DOHH2 (cell line): ENCODE measurements at regions not wholly inside any gene's neighbourhood (a gene's known extent, or its start where the extent isn't known, plus 50 kb on each side); places are given as distances from the start of the nearest gene placed in this dataset.

ENCODE experiments used
- H3F3A ChIP-seq: fragments of 200-600 bp; sonication (generic), shearing (Covaris generic); 2 replicates; pipeline ENCODE4 v1.6.0; 2016; ENCODE audit warnings: antibody characterized with exemption, mild to moderate bottlenecking; ENCODE audit not compliant: control insufficient read depth, insufficient read depth
- H3K27ac ChIP-seq: fragments of 200-600 bp; sonication (generic); 2 replicates; pipeline ENCODE4 v1.5.1; 2014; ENCODE audit warnings: low read depth, mild to moderate bottlenecking, low read length, moderate library complexity
- H3K27me3 ChIP-seq: fragments of 200-600 bp; sonication (generic); 2 replicates; pipeline ENCODE4 v1.6.1; 2014; ENCODE audit warnings: mild to moderate bottlenecking, low read length, mixed read lengths; ENCODE audit not compliant: control insufficient read depth
- H3K36me3 ChIP-seq: fragments of 200-600 bp; sonication (generic); 2 replicates; pipeline ENCODE4 v1.6.1; 2014; ENCODE audit warnings: mild to moderate bottlenecking, low read length, moderate library complexity, mixed read lengths; ENCODE audit not compliant: control insufficient read depth
- H3K4me1 ChIP-seq: fragments of 200-600 bp; sonication (generic); 2 replicates; pipeline ENCODE4 v1.6.1; 2014; ENCODE audit warnings: mild to moderate bottlenecking, low read length, mixed read lengths; ENCODE audit not compliant: control insufficient read depth
- H3K4me2 ChIP-seq: fragments of 200-600 bp; sonication (generic); 2 replicates; pipeline ENCODE4 v1.6.0; 2014; ENCODE audit warnings: mild to moderate bottlenecking, low read length, moderate library complexity
- H3K4me3 ChIP-seq: fragments of 200-600 bp; sonication (generic); 2 replicates; pipeline ENCODE4 v1.5.1; 2014; ENCODE audit warnings: mild to moderate bottlenecking, low read length, mixed read lengths
- H3K79me2 ChIP-seq: fragments of 200-600 bp; sonication (generic); 2 replicates; pipeline ENCODE4 v1.6.1; 2014; ENCODE audit warnings: mild to moderate bottlenecking, low read length, mixed read lengths; ENCODE audit not compliant: control insufficient read depth
- H3K9me2 ChIP-seq: fragments of 200-600 bp; sonication (generic); replicated peaks from 2 replicates; pipeline ENCODE4 v1.6.1; 2014; ENCODE audit warnings: mild to moderate bottlenecking, low read length, mixed read lengths; ENCODE audit not compliant: control insufficient read depth
- H3K9me3 ChIP-seq: fragments of 200-600 bp; sonication (generic); 2 replicates; pipeline ENCODE4 v1.6.1; 2014; ENCODE audit warnings: antibody characterized with exemption, low read length, mixed read lengths; ENCODE audit not compliant: control insufficient read depth, insufficient read depth
- H4K20me1 ChIP-seq: fragments of 200-600 bp; sonication (generic); 2 replicates; pipeline ENCODE4 v1.6.0; 2014; ENCODE audit warnings: low read depth, mild to moderate bottlenecking, antibody characterized with exemption, low read length, moderate library complexity; ENCODE audit not compliant: control insufficient read depth, insufficient read depth
- EZH2phosphoT487 ChIP-seq: fragments of 200-600 bp; sonication (generic); IDR thresholded peaks from 2 replicates; pipeline ENCODE4 v1.6.1; 2017; ENCODE audit warnings: borderline replicate concordance, mild to moderate bottlenecking, antibody characterized with exemption, low read length, moderate library complexity, mixed read lengths
- TF ChIP-seq, protein P1 (sequence below): fragments of 200-600 bp; sonication (generic); IDR thresholded peaks from one replicate; pipeline ENCODE4 v1.5.1; 2014; ENCODE audit warnings: antibody characterized with exemption, mild to moderate bottlenecking, low read depth, low read length; ENCODE audit not compliant: poor library complexity, severe bottlenecking

DNA sequence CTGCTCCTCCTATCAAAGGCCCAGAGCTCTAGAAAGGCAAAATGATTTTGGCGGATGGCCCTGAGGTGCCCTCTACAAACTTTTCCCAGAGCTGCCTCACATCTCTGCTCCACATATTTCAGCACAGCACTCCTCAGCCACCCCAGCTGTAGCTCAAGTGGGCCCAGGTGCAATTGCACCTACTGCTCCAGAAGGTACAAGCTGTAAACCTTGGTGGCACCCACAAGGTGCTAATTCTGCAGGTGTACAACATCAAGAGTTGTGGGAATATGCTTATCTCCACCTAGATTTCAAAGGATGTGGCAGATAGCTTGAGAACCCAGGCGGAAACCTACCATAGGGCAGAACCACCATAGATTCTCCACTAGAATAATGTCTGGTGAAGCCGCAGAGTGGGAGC, 432.2 kb downstream of the TMEM232 start:
- Histone ChIP-seq H3K79me2 (no peaks in the 10 kb centered on the region), H3K9me3 (no peaks in the 10 kb centered on the region), H3F3A (no peaks in the 10 kb centered on the region), H3K4me2 (no peak overlapping the region), H3K27ac (no peak overlapping the region), H3K9me2 (no peaks in the 10 kb centered on the region), H3K4me1 (no peaks in the 10 kb centered on the region), H3K4me3 (no peak overlapping the region), H3K36me3 (no peaks in the 10 kb centered on the region), H4K20me1 (no peaks in the 10 kb centered on the region), H3K27me3 (no peaks in the 10 kb centered on the region)
- TF ChIP-seq, protein P1, sequence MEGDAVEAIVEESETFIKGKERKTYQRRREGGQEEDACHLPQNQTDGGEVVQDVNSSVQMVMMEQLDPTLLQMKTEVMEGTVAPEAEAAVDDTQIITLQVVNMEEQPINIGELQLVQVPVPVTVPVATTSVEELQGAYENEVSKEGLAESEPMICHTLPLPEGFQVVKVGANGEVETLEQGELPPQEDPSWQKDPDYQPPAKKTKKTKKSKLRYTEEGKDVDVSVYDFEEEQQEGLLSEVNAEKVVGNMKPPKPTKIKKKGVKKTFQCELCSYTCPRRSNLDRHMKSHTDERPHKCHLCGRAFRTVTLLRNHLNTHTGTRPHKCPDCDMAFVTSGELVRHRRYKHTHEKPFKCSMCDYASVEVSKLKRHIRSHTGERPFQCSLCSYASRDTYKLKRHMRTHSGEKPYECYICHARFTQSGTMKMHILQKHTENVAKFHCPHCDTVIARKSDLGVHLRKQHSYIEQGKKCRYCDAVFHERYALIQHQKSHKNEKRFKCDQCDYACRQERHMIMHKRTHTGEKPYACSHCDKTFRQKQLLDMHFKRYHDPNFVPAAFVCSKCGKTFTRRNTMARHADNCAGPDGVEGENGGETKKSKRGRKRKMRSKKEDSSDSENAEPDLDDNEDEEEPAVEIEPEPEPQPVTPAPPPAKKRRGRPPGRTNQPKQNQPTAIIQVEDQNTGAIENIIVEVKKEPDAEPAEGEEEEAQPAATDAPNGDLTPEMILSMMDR = no peak
- TF ChIP-seq EZH2phosphoT487 = no peak

DNA sequence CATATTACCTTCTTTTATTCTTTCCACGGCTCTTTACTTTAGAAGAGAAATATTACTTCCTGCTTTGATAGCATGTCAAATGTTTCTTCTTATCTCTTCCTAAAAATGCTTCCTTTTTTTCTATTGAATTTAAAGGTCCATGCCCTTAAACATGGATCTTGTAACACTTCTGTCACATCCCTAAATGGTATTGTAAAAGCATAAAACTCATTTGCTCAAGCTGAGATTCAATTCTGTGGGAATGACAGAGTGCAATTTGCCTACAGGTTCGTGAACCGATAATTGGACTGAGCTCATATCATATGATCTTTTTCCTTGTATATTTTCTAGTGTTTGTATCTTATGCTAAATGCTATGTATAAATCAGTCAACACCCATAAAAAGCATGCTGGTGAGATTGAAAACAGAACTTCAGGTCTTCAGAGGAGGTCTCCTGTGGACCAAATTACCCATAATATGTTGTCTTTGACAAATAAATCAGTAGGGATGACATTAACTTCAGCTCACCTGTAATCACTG, 429.3 kb downstream of the TMEM232 start:
- no peaks in the 10 kb centered on the region for H3K79me2 ChIP-seq
- H3K36me3 ChIP-seq = no peaks in the 10 kb centered on the region
- H3F3A ChIP-seq = no peaks in the 10 kb centered on the region
- no peaks in the 10 kb centered on the region for H3K4me1 ChIP-seq
- no peaks in the 10 kb centered on the region for H3K9me2 ChIP-seq
- H3K27ac ChIP-seq = no peak overlapping the region
- no peaks in the 10 kb centered on the region for H3K9me3 ChIP-seq
- no peak overlapping the region for H3K4me3 ChIP-seq
- no peaks in the 10 kb centered on the region for H4K20me1 ChIP-seq
- TF ChIP-seq, protein P1 = no peak
- no peaks in the 10 kb centered on the region for H3K27me3 ChIP-seq
- no peak overlapping the region for H3K4me2 ChIP-seq

DNA sequence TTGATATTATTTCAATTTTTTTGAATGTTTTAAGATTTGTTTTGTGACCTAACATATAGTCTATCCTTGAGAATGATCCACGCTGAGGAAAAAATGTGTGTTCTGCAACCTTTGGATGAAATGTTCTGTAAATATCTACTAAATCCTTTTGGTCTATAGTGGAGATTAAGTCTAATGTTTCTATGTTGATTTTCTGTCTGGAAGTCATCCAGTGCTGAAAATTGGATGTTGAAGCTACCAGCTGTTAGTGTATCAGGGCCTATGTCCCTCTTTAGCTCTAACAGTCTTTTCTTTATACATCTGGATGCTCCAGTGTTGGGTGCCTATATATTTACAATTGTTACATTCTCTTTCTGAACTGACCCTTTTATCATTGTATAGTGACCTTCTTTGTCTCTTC, 422.3 kb downstream of the TMEM232 start:
- Histone ChIP-seq H3K27me3 (no peaks in the 10 kb centered on the region), H3K4me1 (no peaks in the 10 kb centered on the region), H3K27ac (no peak overlapping the region), H3K4me3 (no peak overlapping the region), H3K4me2 (no peak overlapping the region), H4K20me1 (no peaks in the 10 kb centered on the region), H3K36me3 (no peaks in the 10 kb centered on the region), H3K9me3 (no peaks in the 10 kb centered on the region; the same call in 1 of the 2 replicates), H3K79me2 (no peaks in the 10 kb centered on the region), H3K9me2 (no peaks in the 10 kb centered on the region), H3F3A (no peaks in the 10 kb centered on the region)
- no peak for TF ChIP-seq EZH2phosphoT487
- TF ChIP-seq, protein P1 = no peak
